ENCODE measurements at regions not wholly inside any gene's neighbourhood (a gene's known extent, or its start where the extent isn't known, plus 50 kb on each side); places are given as distances from the start of the nearest gene placed in this dataset.
"Not testable (repeated sequence)": the region's sequence is repeated elsewhere in the genome, so short reads cannot be mapped to it uniquely, and the experiment has no call there.

GRCh38 chr21:38097789-38098188 lies 159.0 kb upstream of the KCNJ15 start:
- Mint-ChIP-seq H3K4me3 (no peak overlapping the region), H3K4me1 (ENCODE audit: low read depth) (no peaks in the 10 kb centered on the region), H3K27me3 (ENCODE audit: low read depth) (peaks cover 19% of the 10 kb centered on the region), H3K27ac (no peak overlapping the region), H3K36me3 (ENCODE audit: low read depth) (no peaks in the 10 kb centered on the region), H3K9me3 (no peaks in the 10 kb centered on the region)

GRCh38 chr21:38112219-38112789 lies 144.5 kb upstream of the KCNJ15 start:
- peaks cover 20% of the 10 kb centered on the region for H3K4me1 Mint-ChIP-seq (ENCODE audit: low read depth)
- peaks cover 8% of the 10 kb centered on the region for H3K27me3 Mint-ChIP-seq (ENCODE audit: low read depth)
- peaks cover 5% of the 10 kb centered on the region for H3K9me3 Mint-ChIP-seq
- no peak overlapping the region for H3K4me3 Mint-ChIP-seq
- peaks cover 2% of the 10 kb centered on the region for H3K36me3 Mint-ChIP-seq (ENCODE audit: low read depth)
- H3K27ac Mint-ChIP-seq: no peak overlapping the region

GRCh38 chr21:38114717-38115333 lies 142.0 kb upstream of the KCNJ15 start:
- peaks cover 2% of the 10 kb centered on the region for H3K36me3 Mint-ChIP-seq (ENCODE audit: low read depth)
- peak overlapping the region; percentile 21 for H3K27ac Mint-ChIP-seq
- peaks cover 8% of the 10 kb centered on the region for H3K27me3 Mint-ChIP-seq (ENCODE audit: low read depth)
- peaks cover 20% of the 10 kb centered on the region for H3K4me1 Mint-ChIP-seq (ENCODE audit: low read depth)
- H3K9me3 Mint-ChIP-seq: peaks cover 5% of the 10 kb centered on the region
- peak overlapping the region; percentile 12 for H3K4me3 Mint-ChIP-seq

- Mint-ChIP-seq H3K27ac (no peak overlapping the region), H3K27me3 (ENCODE audit: low read depth) (peaks cover 8% of the 10 kb centered on the region), H3K9me3 (peaks cover 5% of the 10 kb centered on the region), H3K4me1 (ENCODE audit: low read depth) (peaks cover 20% of the 10 kb centered on the region), H3K4me3 (no peak overlapping the region), H3K36me3 (ENCODE audit: low read depth) (peaks cover 2% of the 10 kb centered on the region)
Measured at GRCh38 chr21:38115870-38116269, 140.9 kb upstream of the KCNJ15 start.

GRCh38 chr21:38119793-38120192 lies 137.0 kb upstream of the KCNJ15 start:
- no peak overlapping the region for H3K4me3 Mint-ChIP-seq
- H3K27me3 Mint-ChIP-seq (ENCODE audit: low read depth): peaks cover 4% of the 10 kb centered on the region
- no peaks in the 10 kb centered on the region for H3K36me3 Mint-ChIP-seq (ENCODE audit: low read depth)
- H3K4me1 Mint-ChIP-seq (ENCODE audit: low read depth): peaks cover 11% of the 10 kb centered on the region
- H3K9me3 Mint-ChIP-seq: no peaks in the 10 kb centered on the region
- no peak overlapping the region for H3K27ac Mint-ChIP-seq

DNA sequence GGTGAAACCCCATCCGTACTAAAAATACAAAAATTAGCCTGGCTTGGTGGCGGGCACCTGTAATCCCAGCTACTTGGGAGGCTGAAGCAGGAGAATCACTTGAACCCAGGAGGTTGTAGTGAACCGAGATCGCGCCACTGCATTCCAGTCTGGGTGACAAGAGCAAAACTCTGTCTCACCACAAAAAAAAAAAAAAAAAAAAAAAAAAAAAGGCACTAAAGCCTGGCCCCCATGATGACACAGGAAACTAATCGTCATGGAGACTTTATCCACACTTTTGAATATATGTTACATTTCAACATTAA lies 136.2 kb upstream of the KCNJ15 start:
- not testable (repeated sequence) for H3K9me3 Mint-ChIP-seq; H3K27ac Mint-ChIP-seq; H3K4me3 Mint-ChIP-seq; H3K36me3 Mint-ChIP-seq (ENCODE audit: low read depth); H3K27me3 Mint-ChIP-seq (ENCODE audit: low read depth); H3K4me1 Mint-ChIP-seq (ENCODE audit: low read depth)

DNA sequence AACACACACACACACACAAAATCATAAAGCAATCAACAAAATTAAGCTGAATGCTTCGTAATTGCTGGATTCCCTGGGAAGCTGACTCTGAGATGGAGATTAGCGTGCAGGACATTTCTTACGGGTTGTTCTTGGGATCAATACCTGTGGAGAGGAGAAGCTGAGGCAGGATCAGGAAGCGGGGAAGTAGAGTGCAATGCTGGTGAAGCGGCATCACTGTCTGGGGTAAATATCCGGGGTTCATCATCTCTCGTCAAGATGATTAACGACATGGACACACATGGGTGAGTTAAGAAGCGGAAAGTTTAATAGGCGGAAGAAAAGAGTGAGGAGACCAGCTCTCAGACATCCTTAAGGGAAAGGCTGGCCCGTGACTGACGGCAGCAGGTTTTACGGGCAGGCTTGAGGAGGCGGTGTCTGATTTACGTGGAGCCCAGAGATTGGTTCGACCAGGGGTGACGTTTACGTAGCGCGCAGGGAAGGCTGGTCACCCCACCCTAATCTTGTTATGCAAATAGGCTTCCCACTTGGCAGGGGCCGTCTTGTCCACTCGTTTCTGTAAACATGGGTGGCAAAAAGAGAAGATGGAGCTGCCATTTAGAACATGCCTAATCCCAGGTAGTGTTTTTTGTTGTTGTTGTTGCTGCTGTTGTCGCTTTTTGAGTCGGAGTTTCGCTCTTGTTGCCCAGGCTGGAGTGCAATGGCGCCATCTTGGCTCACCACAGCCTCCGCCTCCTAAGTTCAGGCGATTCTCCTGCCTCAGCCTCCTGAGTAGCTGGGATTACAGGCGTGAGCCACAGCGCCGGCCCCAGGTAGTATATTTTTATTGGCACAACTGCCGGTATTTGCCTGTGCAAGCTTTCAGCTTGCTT lies 135.6 kb upstream of the KCNJ15 start:
- Mint-ChIP-seq H3K27me3 (ENCODE audit: low read depth) (peaks cover 3% of the 10 kb centered on the region), H3K4me3 (no peak overlapping the region), H3K4me1 (ENCODE audit: low read depth) (no peaks in the 10 kb centered on the region), H3K27ac (no peak overlapping the region), H3K9me3 (no peaks in the 10 kb centered on the region), H3K36me3 (ENCODE audit: low read depth) (no peaks in the 10 kb centered on the region)

- Mint-ChIP-seq H3K4me1 (ENCODE audit: low read depth) (no peaks in the 10 kb centered on the region), H3K4me3 (no peak overlapping the region), H3K36me3 (ENCODE audit: low read depth) (no peaks in the 10 kb centered on the region), H3K27me3 (ENCODE audit: low read depth) (peaks cover 3% of the 10 kb centered on the region), H3K9me3 (no peaks in the 10 kb centered on the region), H3K27ac (no peak overlapping the region)
Measured at GRCh38 chr21:38121888-38122720, 134.7 kb upstream of the KCNJ15 start.

DNA sequence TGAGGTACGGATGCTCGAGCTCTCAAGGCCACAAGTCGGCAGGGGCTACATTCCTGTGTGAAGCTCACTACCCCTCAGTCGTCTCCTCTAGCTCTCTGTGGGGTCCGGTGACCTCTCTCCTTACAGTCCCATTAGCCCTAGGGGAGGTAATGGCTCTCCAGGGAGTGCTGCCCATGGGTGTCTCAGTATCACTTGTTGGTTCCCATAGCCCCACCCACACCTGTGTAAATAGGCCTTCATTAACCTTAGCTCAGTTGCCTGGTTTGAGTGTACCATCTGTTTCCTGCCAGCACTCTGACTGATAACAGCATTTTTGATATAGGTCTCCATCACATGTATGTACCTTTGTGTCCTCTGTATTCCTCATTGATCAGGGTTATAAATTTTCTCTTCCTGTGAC lies 133.2 kb upstream of the KCNJ15 start:
- Mint-ChIP-seq H3K27me3 (ENCODE audit: low read depth) (peaks cover 3% of the 10 kb centered on the region), H3K9me3 (no peaks in the 10 kb centered on the region), H3K4me3 (no peak overlapping the region), H3K4me1 (ENCODE audit: low read depth) (no peaks in the 10 kb centered on the region), H3K27ac (no peak overlapping the region), H3K36me3 (ENCODE audit: low read depth) (no peaks in the 10 kb centered on the region)

GRCh38 chr21:38126666-38127303 lies 130.0 kb upstream of the KCNJ15 start:
- H3K4me1 Mint-ChIP-seq (ENCODE audit: low read depth): no peaks in the 10 kb centered on the region
- H3K27me3 Mint-ChIP-seq (ENCODE audit: low read depth): peaks cover 3% of the 10 kb centered on the region
- H3K36me3 Mint-ChIP-seq (ENCODE audit: low read depth): no peaks in the 10 kb centered on the region
- H3K27ac Mint-ChIP-seq: no peak overlapping the region
- H3K4me3 Mint-ChIP-seq: no peak overlapping the region
- no peaks in the 10 kb centered on the region for H3K9me3 Mint-ChIP-seq

DNA sequence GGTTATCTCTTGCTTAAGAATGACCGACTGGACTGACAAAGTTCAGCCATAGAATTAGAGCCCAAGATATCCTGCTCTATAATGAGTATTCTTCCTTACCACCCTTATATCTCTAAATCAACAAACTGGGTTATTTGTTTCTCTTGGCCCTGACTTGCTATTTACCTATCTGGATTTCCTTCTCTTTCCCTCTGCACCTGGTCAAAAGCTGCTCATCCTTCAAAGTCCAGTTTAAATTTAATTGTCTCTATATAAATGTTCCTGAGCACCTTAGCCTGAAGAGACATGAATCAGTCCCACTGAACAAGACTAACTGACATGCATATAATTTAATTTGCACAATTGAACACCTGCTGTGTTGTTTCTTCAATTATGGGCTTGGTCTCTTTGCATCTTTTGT lies 127.1 kb upstream of the KCNJ15 start:
- Mint-ChIP-seq H3K36me3 (ENCODE audit: low read depth) (no peaks in the 10 kb centered on the region), H3K4me1 (ENCODE audit: low read depth) (no peaks in the 10 kb centered on the region), H3K4me3 (no peak overlapping the region), H3K27ac (no peak overlapping the region), H3K9me3 (no peaks in the 10 kb centered on the region), H3K27me3 (ENCODE audit: low read depth) (peaks cover 7% of the 10 kb centered on the region)

DNA sequence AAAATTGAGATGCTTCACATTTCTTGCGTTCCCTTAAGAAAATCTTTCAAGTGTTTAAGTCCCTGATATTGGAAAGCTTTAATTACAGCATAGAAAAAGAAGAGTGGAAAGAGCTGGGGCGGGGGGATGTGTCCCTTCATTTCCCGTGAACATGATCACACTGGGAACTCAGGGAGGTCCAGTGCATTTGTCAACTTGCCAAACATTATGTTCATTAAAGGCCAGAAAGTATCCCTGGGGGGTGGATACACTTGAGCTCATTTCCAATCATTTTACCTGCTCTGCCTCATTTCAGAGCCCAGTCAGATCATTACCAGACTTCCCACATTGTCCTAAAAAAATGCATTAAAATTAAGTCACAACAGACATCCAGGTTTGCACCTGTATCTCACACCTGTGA lies 123.6 kb upstream of the KCNJ15 start:
- Mint-ChIP-seq H3K27ac (no peak overlapping the region), H3K36me3 (ENCODE audit: low read depth) (no peaks in the 10 kb centered on the region), H3K4me1 (ENCODE audit: low read depth) (no peaks in the 10 kb centered on the region), H3K9me3 (no peaks in the 10 kb centered on the region), H3K4me3 (no peak overlapping the region), H3K27me3 (ENCODE audit: low read depth) (peaks cover 4% of the 10 kb centered on the region)

DNA sequence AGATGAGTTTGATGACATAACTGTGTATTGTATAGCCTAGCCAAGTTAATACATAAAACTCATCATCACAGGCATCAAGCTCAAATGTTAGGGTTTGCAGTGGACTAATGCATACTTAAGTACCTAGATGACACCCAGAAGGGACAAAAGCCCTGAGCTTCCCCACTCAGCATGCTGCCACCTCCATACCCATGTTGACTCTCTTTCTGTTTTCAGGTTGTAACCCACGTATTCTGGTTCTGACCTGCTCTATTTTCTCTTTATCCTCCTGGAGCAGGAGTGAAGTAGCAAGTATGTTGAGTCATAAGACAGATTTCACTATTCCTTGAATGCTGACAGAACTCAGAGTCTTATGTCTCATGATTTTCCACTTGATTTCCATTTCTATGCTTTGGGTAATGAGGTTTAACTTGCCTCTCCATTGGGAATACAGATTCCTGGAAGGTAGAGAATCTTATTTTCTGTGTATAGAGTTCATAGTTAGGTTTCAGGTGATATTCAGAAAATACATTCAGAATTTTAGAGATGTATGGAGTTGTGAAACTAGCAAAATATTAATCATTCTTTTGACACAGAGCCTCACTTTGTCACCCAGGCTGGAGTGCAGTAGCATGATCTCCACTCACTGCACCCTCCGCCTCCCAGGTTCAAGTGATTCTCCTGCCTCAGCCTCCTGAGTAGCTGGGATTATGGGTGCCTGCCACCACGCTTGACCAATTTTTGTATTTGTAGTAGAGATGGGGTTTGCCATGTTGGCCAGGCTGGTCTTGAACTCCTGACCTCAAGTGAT lies 122.5 kb upstream of the KCNJ15 start:
- Mint-ChIP-seq H3K4me3 (no peak overlapping the region), H3K27me3 (ENCODE audit: low read depth) (peaks cover 4% of the 10 kb centered on the region), H3K27ac (no peak overlapping the region), H3K9me3 (no peaks in the 10 kb centered on the region), H3K36me3 (ENCODE audit: low read depth) (no peaks in the 10 kb centered on the region), H3K4me1 (ENCODE audit: low read depth) (no peaks in the 10 kb centered on the region)

DNA sequence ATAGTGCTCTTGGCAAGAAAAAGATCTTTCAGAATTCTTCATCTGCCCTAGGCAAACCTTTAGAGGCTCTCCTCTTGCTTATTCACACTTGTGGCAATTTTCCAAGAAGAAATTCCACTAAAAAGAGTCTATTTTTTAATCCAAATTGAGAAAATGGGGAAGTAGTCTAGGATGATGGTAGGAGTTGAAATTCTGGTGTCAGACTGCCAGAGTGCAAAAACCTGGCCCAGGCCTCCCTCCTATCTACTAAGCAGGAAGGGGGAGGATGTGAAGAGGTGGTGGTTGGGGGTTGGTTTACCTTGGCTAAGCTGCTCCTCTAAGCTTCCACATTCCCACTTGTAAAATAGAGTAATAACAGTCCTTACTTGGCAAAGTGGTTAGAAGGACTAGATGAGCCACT lies 120.6 kb upstream of the KCNJ15 start:
- H3K27ac Mint-ChIP-seq: no peak overlapping the region
- no peak overlapping the region for H3K4me3 Mint-ChIP-seq
- no peaks in the 10 kb centered on the region for H3K9me3 Mint-ChIP-seq
- no peaks in the 10 kb centered on the region for H3K4me1 Mint-ChIP-seq (ENCODE audit: low read depth)
- H3K36me3 Mint-ChIP-seq (ENCODE audit: low read depth): no peaks in the 10 kb centered on the region
- H3K27me3 Mint-ChIP-seq (ENCODE audit: low read depth): peaks cover 4% of the 10 kb centered on the region

Measured in T-helper 1 cell treated with Interleukin-12 subunit alpha and Interleukin-12 subunit beta and Interleukin-4 antibody, amounts not matched to agents 30 μg/mL and 1 μg/mL, for 36 hours (primary cell).